Lower leg skin (tissue), 3 donors: ENCODE measurements at regions not wholly inside any gene's neighbourhood (a gene's known extent, or its start where the extent isn't known, plus 50 kb on each side); places are given as distances from the start of the nearest gene placed in this dataset.

Source experiments
- POLR2A ChIP-seq, 2 donors: fragments of 450-650 bp; IDR thresholded peaks; one replicate each; pipeline ENCODE4 v1.6.1; 2016 to 2017; ENCODE audit warnings: antibody characterized with exemption in 2 of 2, mild to moderate bottlenecking in 1 of 2, moderate library complexity in 1 of 2
- TF ChIP-seq, protein P1 (sequence below), 3 donors: fragments of 450-650 bp; IDR thresholded peaks; one replicate each; pipeline ENCODE4 v1.5.1; 2016; ENCODE audit warnings: antibody characterized with exemption in 3 of 3, mild to moderate bottlenecking in 3 of 3, moderate library complexity in 2 of 3

DNA sequence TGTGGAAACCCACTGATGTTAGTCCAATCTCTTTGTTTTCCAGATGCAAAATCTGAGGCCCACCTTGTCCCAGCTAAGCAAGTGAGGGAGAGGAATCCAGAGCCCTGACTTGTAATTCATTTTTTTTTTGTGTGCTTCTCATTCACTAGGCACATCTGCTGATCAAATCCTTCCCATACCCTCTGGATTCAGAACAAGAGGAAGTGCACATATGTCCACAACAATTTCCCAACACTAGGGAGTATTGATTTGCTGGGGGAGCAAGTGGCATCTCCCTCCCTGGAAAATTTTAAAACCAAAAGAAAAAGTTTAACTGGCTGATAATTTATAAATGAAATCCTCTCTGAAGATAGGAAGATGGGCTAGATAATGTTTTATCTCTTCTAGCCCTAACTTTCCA is 94.6 kb upstream of the RFC3 start:
- TF ChIP-seq, protein P1, sequence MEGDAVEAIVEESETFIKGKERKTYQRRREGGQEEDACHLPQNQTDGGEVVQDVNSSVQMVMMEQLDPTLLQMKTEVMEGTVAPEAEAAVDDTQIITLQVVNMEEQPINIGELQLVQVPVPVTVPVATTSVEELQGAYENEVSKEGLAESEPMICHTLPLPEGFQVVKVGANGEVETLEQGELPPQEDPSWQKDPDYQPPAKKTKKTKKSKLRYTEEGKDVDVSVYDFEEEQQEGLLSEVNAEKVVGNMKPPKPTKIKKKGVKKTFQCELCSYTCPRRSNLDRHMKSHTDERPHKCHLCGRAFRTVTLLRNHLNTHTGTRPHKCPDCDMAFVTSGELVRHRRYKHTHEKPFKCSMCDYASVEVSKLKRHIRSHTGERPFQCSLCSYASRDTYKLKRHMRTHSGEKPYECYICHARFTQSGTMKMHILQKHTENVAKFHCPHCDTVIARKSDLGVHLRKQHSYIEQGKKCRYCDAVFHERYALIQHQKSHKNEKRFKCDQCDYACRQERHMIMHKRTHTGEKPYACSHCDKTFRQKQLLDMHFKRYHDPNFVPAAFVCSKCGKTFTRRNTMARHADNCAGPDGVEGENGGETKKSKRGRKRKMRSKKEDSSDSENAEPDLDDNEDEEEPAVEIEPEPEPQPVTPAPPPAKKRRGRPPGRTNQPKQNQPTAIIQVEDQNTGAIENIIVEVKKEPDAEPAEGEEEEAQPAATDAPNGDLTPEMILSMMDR (IDR thresholded peaks at IDR 0.05) = no peak
- TF ChIP-seq POLR2A (IDR thresholded peaks at IDR 0.05) = no peak
